Spleen (tissue), 7 donors: ENCODE measurements at regions not wholly inside any gene's neighbourhood (a gene's known extent, or its start where the extent isn't known, plus 50 kb on each side); places are given as distances from the start of the nearest gene placed in this dataset.

Experiments used
- CTCF ChIP-seq, 11 experiments: fragments of 200-600 bp in 7 of 11; fragments of 450-650 bp in 4 of 11; sonication (generic) in 4 of 11; IDR thresholded peaks in 8 of 11; conservative IDR thresholded peaks in 3 of 11; 1 replicate in 7 of 11; 2 replicates in 4 of 11; pipeline versions ENCODE4 v1.4.0 to v1.8.0; 2016 to 2021; ENCODE audit warnings: antibody characterized with exemption in 11 of 11, inconsistent platforms in 4 of 11, mild to moderate bottlenecking in 1 of 11
- POLR2A ChIP-seq, 3 donors: fragments of 450-650 bp; IDR thresholded peaks; one replicate each; pipeline ENCODE4 v1.5.1; 2017; ENCODE audit warnings: antibody characterized with exemption in 3 of 3, mild to moderate bottlenecking in 1 of 3
- donor health status: DM: no; HTN: no; CAD: no; lungs with moderate emphysema.
- donor health status: DM: no; HTN: no; CAD: no.
- donor health status: DM: no; HTN: no; CAD: no.

GRCh38 chr3:4079339-4080195, 223.6 kb upstream of the SETMAR start:
- TF ChIP-seq POLR2A (IDR thresholded peaks at IDR 0.05) (no peak), CTCF (IDR thresholded peaks at IDR 0.05 in 8 of 11, conservative IDR thresholded peaks at IDR 0.05 in 3 of 11) (no peak)
